A673 (cell line): ENCODE measurements at regions not wholly inside any gene's neighbourhood (a gene's known extent, or its start where the extent isn't known, plus 50 kb on each side); places are given as distances from the start of the nearest gene placed in this dataset.

ENCODE experiments used
- EZH2 ChIP-seq: fragments of 200-600 bp; sonication (generic); IDR thresholded peaks from 2 replicates; pipeline ENCODE4 v1.6.1; 2017; ENCODE audit warnings: borderline replicate concordance, low read depth, mild to moderate bottlenecking, mixed read lengths, antibody characterized with exemption, low read length; ENCODE audit not compliant: poor library complexity, severe bottlenecking
- TF ChIP-seq, protein P1 (sequence below): fragments of 300-800, 200-600 bp; sonication (generic); conservative IDR thresholded peaks from 2 replicates; pipeline ENCODE4 v1.5.1; 2017; ENCODE audit warnings: low read depth, mild to moderate bottlenecking, antibody characterized with exemption, low read length, moderate library complexity, mixed read lengths

DNA sequence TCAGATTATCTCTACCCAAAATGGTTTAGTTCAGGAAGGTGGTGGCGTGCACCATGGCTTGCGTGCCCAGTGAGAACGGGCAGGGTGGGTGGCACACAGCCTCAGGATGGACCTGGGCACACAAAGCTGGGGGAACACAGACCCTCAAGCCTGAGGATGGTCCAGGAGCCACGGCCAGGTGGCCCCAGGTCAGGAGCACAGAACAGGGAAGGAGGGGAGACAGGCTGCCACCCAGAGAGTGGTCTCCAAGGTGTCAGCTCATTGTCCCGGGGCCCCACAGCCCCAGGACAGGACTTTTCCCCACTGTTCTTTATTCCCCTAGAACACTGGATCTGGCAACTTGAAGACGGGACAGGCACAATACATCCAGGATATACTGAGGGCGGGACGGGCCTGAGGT lies 75.6 kb upstream of the MGMT start:
- TF ChIP-seq EZH2: no peak
- TF ChIP-seq, protein P1, sequence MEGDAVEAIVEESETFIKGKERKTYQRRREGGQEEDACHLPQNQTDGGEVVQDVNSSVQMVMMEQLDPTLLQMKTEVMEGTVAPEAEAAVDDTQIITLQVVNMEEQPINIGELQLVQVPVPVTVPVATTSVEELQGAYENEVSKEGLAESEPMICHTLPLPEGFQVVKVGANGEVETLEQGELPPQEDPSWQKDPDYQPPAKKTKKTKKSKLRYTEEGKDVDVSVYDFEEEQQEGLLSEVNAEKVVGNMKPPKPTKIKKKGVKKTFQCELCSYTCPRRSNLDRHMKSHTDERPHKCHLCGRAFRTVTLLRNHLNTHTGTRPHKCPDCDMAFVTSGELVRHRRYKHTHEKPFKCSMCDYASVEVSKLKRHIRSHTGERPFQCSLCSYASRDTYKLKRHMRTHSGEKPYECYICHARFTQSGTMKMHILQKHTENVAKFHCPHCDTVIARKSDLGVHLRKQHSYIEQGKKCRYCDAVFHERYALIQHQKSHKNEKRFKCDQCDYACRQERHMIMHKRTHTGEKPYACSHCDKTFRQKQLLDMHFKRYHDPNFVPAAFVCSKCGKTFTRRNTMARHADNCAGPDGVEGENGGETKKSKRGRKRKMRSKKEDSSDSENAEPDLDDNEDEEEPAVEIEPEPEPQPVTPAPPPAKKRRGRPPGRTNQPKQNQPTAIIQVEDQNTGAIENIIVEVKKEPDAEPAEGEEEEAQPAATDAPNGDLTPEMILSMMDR: no peak
